NCI-H2196 (cell line): ENCODE measurements at regions not wholly inside any gene's neighbourhood (a gene's known extent, or its start where the extent isn't known, plus 50 kb on each side); places are given as distances from the start of the nearest gene placed in this dataset.
A peak's percentile ranks its signal among the peaks of the same experiment; 100 is the strongest.

Experiments
- DNase-seq: peaks from one replicate; lab custom pipeline; 2025; ENCODE audit not compliant: unreplicated experiment; lab: John Stamatoyannopoulos, UW

DNA sequence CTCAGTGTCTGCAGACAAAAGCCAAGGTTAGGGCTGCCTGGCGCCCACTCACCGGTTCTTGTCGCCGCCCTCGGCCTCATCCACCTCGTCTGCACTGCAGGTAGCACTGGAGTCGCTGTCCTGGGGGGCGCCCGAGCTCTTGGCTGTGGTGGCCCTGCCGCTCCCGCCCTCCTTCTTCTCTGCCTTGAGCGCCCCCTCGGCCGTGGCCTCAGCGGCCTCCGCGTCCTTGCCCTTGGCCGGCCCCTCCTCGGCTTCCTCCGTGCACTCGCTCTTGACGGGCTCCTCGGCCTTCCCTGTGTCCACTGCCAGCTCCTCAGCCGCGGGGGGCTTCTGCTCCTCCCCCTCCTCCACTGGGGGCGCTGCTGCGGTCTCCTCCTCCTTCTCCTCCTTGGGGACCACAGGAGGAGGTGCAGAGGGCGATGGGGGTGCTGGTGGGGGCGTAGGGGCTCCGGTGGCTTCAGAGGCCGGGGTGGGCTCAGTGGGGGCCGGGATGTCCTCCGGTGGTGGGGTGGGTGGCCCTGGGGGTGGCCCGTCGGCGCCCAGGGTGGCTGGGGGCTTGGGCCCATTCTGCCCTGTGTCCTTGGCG is 77.2 kb downstream of the RFLNA start:
- no peak for DNase-seq

GRCh38 chr12:124371366-124371765 is 76.5 kb downstream of the RFLNA start:
- no peak for DNase-seq

DNA sequence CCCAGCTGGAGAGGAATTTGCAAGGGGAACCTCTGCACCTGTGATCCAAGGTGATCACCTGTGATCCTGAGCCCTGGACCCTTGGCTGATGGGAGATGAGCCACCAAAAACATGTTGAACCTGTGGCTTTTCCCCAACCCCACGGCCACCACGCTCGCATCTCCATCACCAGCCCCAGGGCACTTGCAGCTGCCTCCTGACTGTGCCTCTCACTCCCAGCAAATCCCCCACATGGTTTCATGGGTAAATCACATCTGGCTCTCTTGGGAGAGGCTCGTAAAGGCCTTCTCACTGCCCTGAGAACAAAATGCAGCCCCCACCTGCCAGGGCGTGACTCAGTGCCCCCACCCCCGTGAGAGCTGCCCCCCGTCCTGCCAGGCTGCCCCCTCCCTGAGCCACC is 76.0 kb downstream of the RFLNA start:
- DNase-seq, result no peak

DNA sequence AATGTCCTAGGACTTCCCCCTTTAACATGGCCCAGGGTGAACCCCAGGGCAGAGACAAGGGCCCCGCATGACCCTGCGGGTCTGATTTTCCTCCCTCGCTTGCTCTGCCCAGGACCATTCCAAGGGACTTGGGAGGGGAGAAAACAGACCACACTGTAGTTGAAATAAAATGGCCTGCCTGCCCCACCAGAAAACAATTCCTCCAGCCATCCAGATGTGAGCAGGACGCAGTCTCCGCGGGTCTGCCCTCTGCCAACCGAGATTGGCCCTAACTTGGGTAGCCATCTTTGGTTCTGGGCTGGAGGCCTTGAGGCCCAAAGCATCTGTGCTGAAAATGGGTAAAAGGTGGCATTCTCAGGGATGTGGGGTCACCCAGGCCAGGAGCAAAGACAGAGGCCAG is 75.5 kb downstream of the RFLNA start:
- no peak for DNase-seq

- no peak for DNase-seq
Measured at GRCh38 chr12:124369827-124370378, 75.0 kb downstream of the RFLNA start.

DNA sequence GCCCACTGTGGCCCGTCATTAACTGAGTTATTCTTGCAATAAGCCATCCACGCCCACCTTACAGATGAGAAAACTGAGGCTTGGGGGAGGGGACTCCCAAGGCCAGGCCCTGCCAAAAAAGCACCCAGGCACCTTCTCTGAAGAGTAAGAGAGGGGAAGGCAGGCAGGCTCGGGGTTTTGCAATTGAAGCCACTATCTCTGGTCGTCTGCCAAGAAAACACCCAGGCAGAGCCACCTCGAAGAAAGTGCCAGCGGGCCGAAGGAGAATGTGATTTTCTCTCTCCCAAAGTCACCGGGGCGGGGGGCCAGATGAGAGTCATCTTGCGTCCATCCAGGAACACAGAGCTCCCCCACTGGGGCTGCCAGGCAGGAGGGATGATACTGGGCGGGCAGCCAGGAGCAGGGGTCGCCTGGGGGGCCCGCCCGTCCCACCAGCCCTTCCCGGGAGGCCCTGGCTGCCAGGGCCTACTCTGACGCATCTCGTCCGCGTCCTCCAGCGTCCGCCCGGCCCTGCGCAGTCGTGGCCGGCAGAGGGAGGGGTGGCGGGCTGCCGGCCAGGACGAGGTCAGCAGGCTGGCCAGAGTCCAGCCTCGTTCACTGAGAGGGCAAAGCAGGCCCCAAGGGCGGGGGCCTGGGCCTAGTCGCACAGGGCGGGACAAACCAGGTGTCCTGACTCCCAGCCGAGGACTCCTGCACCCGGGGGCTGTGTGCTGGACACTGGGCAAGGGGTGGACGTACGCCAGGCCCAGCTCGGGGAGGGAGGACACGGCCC is 74.3 kb downstream of the RFLNA start:
- DNase-seq, result peak; percentile 95

DNA sequence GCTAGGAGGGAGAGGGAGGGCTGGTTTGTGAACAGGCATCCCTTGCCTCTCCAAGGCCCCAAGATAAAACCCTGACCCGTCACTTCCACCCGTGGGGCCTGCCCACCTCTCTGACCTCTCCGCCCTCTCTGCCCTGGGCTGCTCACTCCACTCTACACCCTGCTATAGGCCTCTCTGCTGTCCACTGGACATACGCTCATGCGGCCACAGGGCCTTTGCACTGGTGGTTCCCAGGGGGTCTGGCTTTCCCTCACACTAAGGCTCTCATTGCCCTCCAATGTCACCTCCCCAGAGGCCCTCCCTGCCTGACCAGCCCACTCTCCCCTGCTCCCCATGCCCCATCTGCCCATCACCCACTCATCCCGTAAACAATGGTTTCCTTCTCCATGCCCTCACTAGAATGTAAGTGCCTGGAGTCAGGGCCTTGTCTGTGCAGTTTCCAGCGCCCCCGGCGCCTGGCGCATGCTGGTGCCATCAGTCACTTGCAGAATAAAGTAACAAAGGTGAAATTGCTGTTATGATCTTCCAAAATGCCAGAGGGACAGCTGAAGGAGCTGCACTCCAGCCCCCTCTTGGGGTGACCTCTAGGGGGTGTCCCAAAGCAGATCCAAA is 73.6 kb downstream of the RFLNA start:
- no peak for DNase-seq

DNA sequence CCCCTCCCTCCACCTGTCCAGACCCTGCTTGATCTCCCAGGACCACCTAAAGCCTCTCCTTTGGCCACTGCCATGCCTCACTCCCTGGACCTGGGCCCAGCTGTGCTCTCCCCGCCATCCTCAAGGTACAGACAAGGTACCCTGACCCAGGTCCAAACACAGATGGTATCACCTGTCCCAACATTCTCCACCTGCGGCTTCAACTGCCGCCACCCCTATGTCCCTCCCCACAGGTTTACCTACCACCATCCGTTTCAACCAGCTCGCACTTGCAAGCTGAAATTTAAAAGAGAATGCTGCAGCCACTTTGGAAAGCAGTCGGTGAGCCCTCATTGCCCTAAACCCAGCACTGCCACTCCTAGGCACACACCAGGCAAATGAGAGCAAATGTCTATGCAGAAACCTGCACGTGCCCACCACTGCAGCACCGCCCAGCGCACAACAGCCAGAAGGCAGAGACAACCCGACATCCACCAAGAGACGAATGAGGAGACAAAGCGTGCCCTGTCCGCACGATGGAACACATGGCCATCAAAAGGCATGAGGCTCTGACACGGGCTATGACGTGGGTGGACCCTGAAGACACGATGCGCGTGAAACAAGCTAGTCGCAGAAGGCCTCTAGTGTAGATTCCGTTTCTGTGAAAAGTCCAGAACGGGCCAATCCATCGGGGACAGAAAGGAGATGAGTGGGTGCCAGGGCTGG is 71.0 kb downstream of the RFLNA start:
- no peak for DNase-seq
